ENCODE measurements at regions not wholly inside any gene's neighbourhood (a gene's known extent, or its start where the extent isn't known, plus 50 kb on each side); places are given as distances from the start of the nearest gene placed in this dataset.

DNA sequence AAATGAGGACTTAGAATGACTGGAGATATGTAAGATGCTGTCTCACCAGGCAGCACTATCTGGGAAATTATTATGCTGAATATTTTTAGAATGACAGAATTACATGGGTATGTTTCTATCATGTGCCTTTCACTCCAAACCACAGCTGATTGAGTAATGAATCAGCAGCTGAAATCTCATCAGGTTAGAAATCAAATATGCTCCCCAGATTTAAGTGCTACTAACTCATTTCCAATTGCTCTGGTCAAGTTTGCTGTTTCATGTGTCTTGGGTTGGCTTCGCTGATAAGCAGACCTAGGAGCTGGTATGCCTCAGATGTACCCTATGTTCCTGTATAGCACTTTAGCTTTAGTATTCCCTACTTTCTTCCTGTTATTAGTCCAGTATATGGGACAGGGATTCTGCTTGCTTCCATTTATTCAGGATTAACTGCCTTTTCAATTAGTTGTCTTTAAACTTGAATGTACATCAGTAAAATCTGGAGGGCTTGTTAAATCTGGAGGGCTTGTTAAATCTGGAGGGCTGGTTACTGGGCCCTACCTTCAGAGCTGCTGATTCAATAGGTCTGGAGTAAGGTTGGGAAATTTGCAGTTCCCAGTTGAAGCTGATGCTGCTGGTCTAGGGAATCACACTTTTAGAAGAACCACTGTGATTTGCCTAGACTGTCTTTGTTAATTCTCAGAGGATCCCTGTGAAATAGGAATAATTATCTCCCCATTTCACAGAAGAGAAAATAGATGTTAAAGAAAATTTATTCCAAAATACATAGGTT, 172.9 kb downstream of the DKK1 start:
- H3K4me1 ChIP-seq (ENCODE audit: control insufficient read depth in 1 of 2, insufficient read depth in 2 of 2, low read length in 2 of 2), result peaks cover 18 to 48% of the 10 kb centered on the region in 2 experiments
- DNase-seq (ENCODE audit: low read depth, low spot score) (no peak), ATAC-seq (peak; percentile 40; the same call in 1 of the 2 replicates)
- peak overlapping the region; percentile 70; the same call in 1 of the 2 replicates for H3K27ac ChIP-seq (ENCODE audit: low read depth, low read length)
- CTCF ChIA-PET, result interaction anchor here (1.1 to 5.2 kb wide), 5 partner anchors 10 to 179 kb away, joined by 3 to 55 read pairs (median 17); partner anchors contain the start of gene DKK1
- intact Hi-C loops (cut with micrococcal nuclease), result no loop called here
- H3K9ac ChIP-seq (ENCODE audit: low read length), result peak overlapping the region; percentile 19
- H3K4me2 ChIP-seq (ENCODE audit: low read length), result peak overlapping the region; percentile 52
- RAD21 ChIA-PET (ENCODE audit: low non-redundant PET in 1 of 2, low total read pairs in 2 of 2, uncharacterized antibody in 2 of 2, unreplicated experiment in 2 of 2), result interaction anchor here (1.0 to 1.4 kb wide), 2 partner anchors 179 kb away, joined by 3 to 4 read pairs; no protein-coding TSS in a partner anchor
- H3K4me3 ChIP-seq (replicated peaks in 1 of 2; ENCODE audit: low read depth in 1 of 2, low read length in 2 of 2), result no peak overlapping the region
- H2AFZ ChIP-seq (ENCODE audit: low read depth, low read length, poor library complexity, severe bottlenecking), result peak overlapping the region; percentile 23
- H3K9me3 ChIP-seq (ENCODE audit: control insufficient read depth in 1 of 2, insufficient read depth in 1 of 2, low read depth in 1 of 2, low read length in 2 of 2), result no peaks in the 10 kb centered on the region
- no peaks in the 10 kb centered on the region for H4K20me1 ChIP-seq (ENCODE audit: insufficient read depth)
- H3K36me3 ChIP-seq (ENCODE audit: control insufficient read depth in 1 of 2, insufficient read depth in 2 of 2, low read length in 2 of 2), result no peaks in the 10 kb centered on the region
- no peaks in the 10 kb centered on the region for H3K27me3 ChIP-seq (ENCODE audit: insufficient read depth, low read length)
- no peaks in the 10 kb centered on the region for H3K79me2 ChIP-seq (ENCODE audit: insufficient read depth, low read length)
- POLR2A ChIA-PET, result interaction anchor here (0.9 to 3.9 kb wide), 6 partner anchors 23 to 175 kb away, joined by 3 to 33 read pairs (median 4); partner anchors contain the start of gene DKK1
- no TSS peak for BruUV-seq (replicated peaks)
- no peaks in the 10 kb centered on the region for H3K9me2 ChIP-seq (ENCODE audit: insufficient read depth)
- TF ChIP-seq MAX (IDR thresholded peaks at IDR 0.05), result peak; percentile 49; the same call in 1 of the 2 replicates
- TF ChIP-seq EGR1 (IDR thresholded peaks at IDR 0.05; ENCODE audit: low read depth), result no peak
- TF ChIP-seq, protein P1, sequence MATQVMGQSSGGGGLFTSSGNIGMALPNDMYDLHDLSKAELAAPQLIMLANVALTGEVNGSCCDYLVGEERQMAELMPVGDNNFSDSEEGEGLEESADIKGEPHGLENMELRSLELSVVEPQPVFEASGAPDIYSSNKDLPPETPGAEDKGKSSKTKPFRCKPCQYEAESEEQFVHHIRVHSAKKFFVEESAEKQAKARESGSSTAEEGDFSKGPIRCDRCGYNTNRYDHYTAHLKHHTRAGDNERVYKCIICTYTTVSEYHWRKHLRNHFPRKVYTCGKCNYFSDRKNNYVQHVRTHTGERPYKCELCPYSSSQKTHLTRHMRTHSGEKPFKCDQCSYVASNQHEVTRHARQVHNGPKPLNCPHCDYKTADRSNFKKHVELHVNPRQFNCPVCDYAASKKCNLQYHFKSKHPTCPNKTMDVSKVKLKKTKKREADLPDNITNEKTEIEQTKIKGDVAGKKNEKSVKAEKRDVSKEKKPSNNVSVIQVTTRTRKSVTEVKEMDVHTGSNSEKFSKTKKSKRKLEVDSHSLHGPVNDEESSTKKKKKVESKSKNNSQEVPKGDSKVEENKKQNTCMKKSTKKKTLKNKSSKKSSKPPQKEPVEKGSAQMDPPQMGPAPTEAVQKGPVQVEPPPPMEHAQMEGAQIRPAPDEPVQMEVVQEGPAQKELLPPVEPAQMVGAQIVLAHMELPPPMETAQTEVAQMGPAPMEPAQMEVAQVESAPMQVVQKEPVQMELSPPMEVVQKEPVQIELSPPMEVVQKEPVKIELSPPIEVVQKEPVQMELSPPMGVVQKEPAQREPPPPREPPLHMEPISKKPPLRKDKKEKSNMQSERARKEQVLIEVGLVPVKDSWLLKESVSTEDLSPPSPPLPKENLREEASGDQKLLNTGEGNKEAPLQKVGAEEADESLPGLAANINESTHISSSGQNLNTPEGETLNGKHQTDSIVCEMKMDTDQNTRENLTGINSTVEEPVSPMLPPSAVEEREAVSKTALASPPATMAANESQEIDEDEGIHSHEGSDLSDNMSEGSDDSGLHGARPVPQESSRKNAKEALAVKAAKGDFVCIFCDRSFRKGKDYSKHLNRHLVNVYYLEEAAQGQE (IDR thresholded peaks at IDR 0.05; ENCODE audit: low read depth), result no peak
- TF ChIP-seq POLR2A (IDR thresholded peaks at IDR 0.05; ENCODE audit: borderline replicate concordance, extremely low read depth, insufficient read depth, insufficient read length), result no peak
- no peak for TF ChIP-seq POLR2AphosphoS5 (IDR thresholded peaks at IDR 0.05; ENCODE audit: low read depth, low read length)
- TF ChIP-seq EZH2phosphoT487 (IDR thresholded peaks at IDR 0.05; ENCODE audit: borderline replicate concordance), result no peak
- TF ChIP-seq, protein P2, sequence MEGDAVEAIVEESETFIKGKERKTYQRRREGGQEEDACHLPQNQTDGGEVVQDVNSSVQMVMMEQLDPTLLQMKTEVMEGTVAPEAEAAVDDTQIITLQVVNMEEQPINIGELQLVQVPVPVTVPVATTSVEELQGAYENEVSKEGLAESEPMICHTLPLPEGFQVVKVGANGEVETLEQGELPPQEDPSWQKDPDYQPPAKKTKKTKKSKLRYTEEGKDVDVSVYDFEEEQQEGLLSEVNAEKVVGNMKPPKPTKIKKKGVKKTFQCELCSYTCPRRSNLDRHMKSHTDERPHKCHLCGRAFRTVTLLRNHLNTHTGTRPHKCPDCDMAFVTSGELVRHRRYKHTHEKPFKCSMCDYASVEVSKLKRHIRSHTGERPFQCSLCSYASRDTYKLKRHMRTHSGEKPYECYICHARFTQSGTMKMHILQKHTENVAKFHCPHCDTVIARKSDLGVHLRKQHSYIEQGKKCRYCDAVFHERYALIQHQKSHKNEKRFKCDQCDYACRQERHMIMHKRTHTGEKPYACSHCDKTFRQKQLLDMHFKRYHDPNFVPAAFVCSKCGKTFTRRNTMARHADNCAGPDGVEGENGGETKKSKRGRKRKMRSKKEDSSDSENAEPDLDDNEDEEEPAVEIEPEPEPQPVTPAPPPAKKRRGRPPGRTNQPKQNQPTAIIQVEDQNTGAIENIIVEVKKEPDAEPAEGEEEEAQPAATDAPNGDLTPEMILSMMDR (IDR thresholded peaks at IDR 0.05 in 2 of 3, conservative IDR thresholded peaks at IDR 0.05 in 1 of 3; ENCODE audit: borderline replicate concordance in 1 of 3, insufficient read depth in 1 of 3, low read depth in 2 of 3, low read length in 2 of 3), result no peak
- no peak for TF ChIP-seq SRF (IDR thresholded peaks at IDR 0.05; ENCODE audit: low read depth)
- TF ChIP-seq CBX3 (IDR thresholded peaks at IDR 0.05; ENCODE audit: low read depth), result 0 out of 2 replicates have a peak, but pooled peaks have one; percentile 31
- TF ChIP-seq ATF3 (IDR thresholded peaks at IDR 0.05), result 0 out of 2 replicates have a peak, but pooled peaks have one; percentile 36
- no peak for TF ChIP-seq SIN3A (IDR thresholded peaks at IDR 0.05; ENCODE audit: low read depth)
- TF ChIP-seq ZNF274 (IDR thresholded peaks at IDR 0.05; ENCODE audit: low read depth, low read length), result no peak
- peak; percentile 55 for TF ChIP-seq JUND (IDR thresholded peaks at IDR 0.05)
- TF ChIP-seq ZFX (IDR thresholded peaks at IDR 0.05), result no peak
- TF ChIP-seq TCF7L2 (IDR thresholded peaks at IDR 0.05; ENCODE audit: borderline replicate concordance, extremely low read depth, insufficient read depth, insufficient read length), result no peak
- TF ChIP-seq CEBPB (IDR thresholded peaks at IDR 0.05; ENCODE audit: low read depth), result no peak
- no peak for TF ChIP-seq ELF1 (IDR thresholded peaks at IDR 0.05; ENCODE audit: borderline replicate concordance, low read depth)
- TF ChIP-seq FOSL1 (IDR thresholded peaks at IDR 0.05; ENCODE audit: low read depth), result peak; percentile 57
- TF ChIP-seq, protein P3, sequence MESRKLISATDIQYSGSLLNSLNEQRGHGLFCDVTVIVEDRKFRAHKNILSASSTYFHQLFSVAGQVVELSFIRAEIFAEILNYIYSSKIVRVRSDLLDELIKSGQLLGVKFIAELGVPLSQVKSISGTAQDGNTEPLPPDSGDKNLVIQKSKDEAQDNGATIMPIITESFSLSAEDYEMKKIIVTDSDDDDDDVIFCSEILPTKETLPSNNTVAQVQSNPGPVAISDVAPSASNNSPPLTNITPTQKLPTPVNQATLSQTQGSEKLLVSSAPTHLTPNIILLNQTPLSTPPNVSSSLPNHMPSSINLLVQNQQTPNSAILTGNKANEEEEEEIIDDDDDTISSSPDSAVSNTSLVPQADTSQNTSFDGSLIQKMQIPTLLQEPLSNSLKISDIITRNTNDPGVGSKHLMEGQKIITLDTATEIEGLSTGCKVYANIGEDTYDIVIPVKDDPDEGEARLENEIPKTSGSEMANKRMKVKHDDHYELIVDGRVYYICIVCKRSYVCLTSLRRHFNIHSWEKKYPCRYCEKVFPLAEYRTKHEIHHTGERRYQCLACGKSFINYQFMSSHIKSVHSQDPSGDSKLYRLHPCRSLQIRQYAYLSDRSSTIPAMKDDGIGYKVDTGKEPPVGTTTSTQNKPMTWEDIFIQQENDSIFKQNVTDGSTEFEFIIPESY (IDR thresholded peaks at IDR 0.05; ENCODE audit: extremely low read depth, insufficient replicate concordance, low read length), result no peak

All from HCT116 (cell line).